CD14-positive monocyte (primary cell): ENCODE measurements at regions not wholly inside any gene's neighbourhood (a gene's known extent, or its start where the extent isn't known, plus 50 kb on each side); places are given as distances from the start of the nearest gene placed in this dataset.

Experiments used
- DNase-seq, 3 donors: peaks; one replicate each; pipeline ENCODE4 v3.0.0-alpha.2; 2011 to 2022
- H2AFZ ChIP-seq: 2 replicates; pipeline ENCODE4 v1.6.0; 2012; ENCODE audit warnings: mild to moderate bottlenecking, low read depth, low read length, inconsistent platforms; ENCODE audit not compliant: insufficient read depth, poor library complexity, severe bottlenecking
- H3K27ac ChIP-seq, 2 donors: 1 replicate in 1 of 2; 2 replicates in 1 of 2; pipeline ENCODE4 v1.5.1; 2012 to 2013; ENCODE audit warnings: low read length in 2 of 2, control low read depth in 1 of 2, inconsistent platforms in 1 of 2, low read depth in 1 of 2, mild to moderate bottlenecking in 1 of 2
- H3K27me3 ChIP-seq, 2 donors: one replicate each; pipeline versions ENCODE4 v1.6.0 to v1.6.1; 2011 to 2013; ENCODE audit warnings: low read length in 2 of 2; ENCODE audit not compliant: control insufficient read depth in 2 of 2, insufficient read depth in 2 of 2
- H3K36me3 ChIP-seq, 2 donors: replicated peaks in 1 of 2; 1 replicate in 1 of 2; 2 replicates in 1 of 2; pipeline versions ENCODE4 v1.5.1 to v1.6.1; 2012 to 2013; ENCODE audit warnings: low read length in 2 of 2, control low read depth in 1 of 2, inconsistent platforms in 1 of 2, mild to moderate bottlenecking in 1 of 2; ENCODE audit not compliant: insufficient read depth in 2 of 2, control insufficient read depth in 1 of 2
- H3K4me1 ChIP-seq, 2 donors: 1 replicate in 1 of 2; 2 replicates in 1 of 2; pipeline versions ENCODE4 v1.5.1 to v1.6.1; 2012 to 2013; ENCODE audit warnings: low read length in 2 of 2, control low read depth in 1 of 2, inconsistent platforms in 1 of 2, mild to moderate bottlenecking in 1 of 2, moderate library complexity in 1 of 2; ENCODE audit not compliant: insufficient read depth in 2 of 2, control insufficient read depth in 1 of 2
- H3K4me2 ChIP-seq: replicated peaks from 2 replicates; pipeline ENCODE3; 2012; ENCODE audit warnings: low read length, moderate library complexity, mild to moderate bottlenecking; ENCODE audit not compliant: poor library complexity, severe bottlenecking; ENCODE audit errors: extremely low read depth
- H3K4me3 ChIP-seq, 3 experiments: fragments of 200-600 bp in 1 of 3; sonication (generic) in 1 of 3; replicated peaks in 1 of 3; 1 replicate in 2 of 3; 2 replicates in 1 of 3; pipeline ENCODE4 v1.5.1; 2011 to 2013; ENCODE audit warnings: low read length in 3 of 3, mild to moderate bottlenecking in 3 of 3, control low read depth in 2 of 3, low read depth in 2 of 3, inconsistent platforms in 1 of 3, moderate library complexity in 1 of 3
- H3K79me2 ChIP-seq: 2 replicates; pipeline ENCODE4 v1.6.0; 2012; ENCODE audit warnings: mild to moderate bottlenecking, control low read depth, inconsistent platforms, low read length, moderate library complexity; ENCODE audit not compliant: insufficient read depth
- H3K9ac ChIP-seq: 2 replicates; pipeline ENCODE4 v1.6.0; 2017; ENCODE audit warnings: low read length, mild to moderate bottlenecking; ENCODE audit not compliant: insufficient read depth, poor library complexity, severe bottlenecking
- H3K9me3 ChIP-seq, 2 donors: replicated peaks in 1 of 2; 1 replicate in 1 of 2; 2 replicates in 1 of 2; pipeline versions ENCODE4 v1.5.1 to v1.6.1; 2012 to 2013; ENCODE audit warnings: low read length in 2 of 2, control low read depth in 1 of 2; ENCODE audit not compliant: control insufficient read depth in 1 of 2, insufficient read depth in 1 of 2
- H4K20me1 ChIP-seq: 2 replicates; pipeline ENCODE4 v1.6.0; 2012; ENCODE audit warnings: mild to moderate bottlenecking, low read length, control low read depth, moderate library complexity; ENCODE audit not compliant: insufficient read depth
- H3K27ac Mint-ChIP-seq, 7 donors: one replicate each; pipeline ENCODE4 v1.8.0; 2020; ENCODE audit warnings: mild to moderate bottlenecking in 7 of 7, mixed read lengths in 7 of 7, moderate library complexity in 6 of 7, inconsistent platforms in 2 of 7
- H3K27me3 Mint-ChIP-seq, 3 donors: one replicate each; pipeline ENCODE4 v1.8.0; 2021 to 2022; ENCODE audit warnings: low read depth in 3 of 3, mild to moderate bottlenecking in 3 of 3, mixed read lengths in 3 of 3, moderate library complexity in 3 of 3, inconsistent platforms in 1 of 3
- H3K36me3 Mint-ChIP-seq, 2 donors: one replicate each; pipeline ENCODE4 v1.8.0; 2020; ENCODE audit warnings: mixed read lengths in 2 of 2, inconsistent platforms in 1 of 2, mild to moderate bottlenecking in 1 of 2
- H3K4me1 Mint-ChIP-seq: one replicate; pipeline ENCODE4 v1.8.0; 2020; ENCODE audit warnings: mild to moderate bottlenecking, mixed read lengths
- H3K4me3 Mint-ChIP-seq, 2 donors: one replicate each; pipeline ENCODE4 v1.8.0; 2020; ENCODE audit warnings: mild to moderate bottlenecking in 2 of 2, mixed read lengths in 2 of 2, moderate library complexity in 1 of 2
- H3K9me3 Mint-ChIP-seq, 7 donors: one replicate each; pipeline ENCODE4 v1.8.0; 2020 to 2022; ENCODE audit warnings: mixed read lengths in 7 of 7, mild to moderate bottlenecking in 6 of 7, moderate library complexity in 6 of 7, inconsistent platforms in 2 of 7
- WGBS: methylation state at CpG from one replicate; pipeline ENCODE4 v1.1.5; 2013; ENCODE audit warnings: missing lambda C conversion rate; ENCODE audit not compliant: insufficient coverage; 5-methylcytosine and 5-hydroxymethylcytosine counted together
- intact Hi-C, 2 donors: fragments of 100-400 bp; cut with micrococcal nuclease; formaldehyde crosslinking; loops; one replicate each; pipeline versions ENCODE4 v1.15.0 to v1.15.1; 2023
- TF ChIP-seq, protein P1 (sequence below): fragments of 200-600 bp; IDR thresholded peaks from one replicate; pipeline ENCODE4 v1.8.0; 2022; ENCODE audit warnings: antibody characterized with exemption, mild to moderate bottlenecking

DNA sequence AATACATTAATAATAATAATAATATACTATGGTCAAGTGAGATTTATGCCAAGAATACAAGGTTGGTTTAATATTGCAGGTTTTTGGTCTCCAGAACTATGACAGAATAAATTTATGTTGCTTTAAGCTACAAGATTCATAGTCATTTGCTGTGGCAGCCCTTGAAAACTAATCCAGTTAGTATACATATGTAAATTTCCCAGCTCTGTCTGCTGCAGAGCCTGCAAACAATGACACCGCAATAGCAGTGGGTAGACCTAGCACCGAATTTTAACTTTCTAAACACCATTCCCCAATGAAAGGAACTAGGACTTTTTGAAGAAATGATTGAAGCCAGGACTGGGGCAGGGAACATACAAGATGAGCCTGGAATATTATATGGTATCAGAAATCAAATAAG is 647.7 kb upstream of the NRSN1 start:
- H2AFZ ChIP-seq = no peak overlapping the region
- intact Hi-C loops = no loop called here
- H3K27me3 Mint-ChIP-seq = peaks cover 0 to 3% (median 0%) of the 10 kb centered on the region in 3 donors

DNA sequence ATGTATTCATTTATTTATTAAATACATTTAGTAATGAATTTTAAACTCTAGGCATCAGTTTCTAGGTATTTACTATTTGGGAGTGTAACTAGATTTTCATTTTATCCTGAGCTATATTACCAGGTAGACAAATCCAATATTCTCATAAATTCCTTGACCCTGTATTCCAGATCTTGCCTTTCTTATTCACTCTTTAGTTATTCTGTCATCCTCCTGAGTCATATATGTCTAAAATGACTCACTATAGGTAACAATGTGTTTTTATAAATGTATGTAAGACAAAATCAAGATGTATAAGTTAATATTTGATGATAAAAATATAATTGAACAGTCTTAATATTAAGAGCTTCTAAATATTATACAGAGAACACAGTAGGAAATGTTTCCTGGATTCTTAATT is 642.1 kb upstream of the NRSN1 start:
- H3K4me1 Mint-ChIP-seq = no peaks in the 10 kb centered on the region
- no peak overlapping the region for H3K27ac Mint-ChIP-seq
- H3K9ac ChIP-seq = no peak overlapping the region
- no peak overlapping the region for H3K4me3 ChIP-seq
- no peak overlapping the region for H3K4me3 Mint-ChIP-seq
- H3K4me1 ChIP-seq = no peaks in the 10 kb centered on the region
- TF ChIP-seq, protein P1, sequence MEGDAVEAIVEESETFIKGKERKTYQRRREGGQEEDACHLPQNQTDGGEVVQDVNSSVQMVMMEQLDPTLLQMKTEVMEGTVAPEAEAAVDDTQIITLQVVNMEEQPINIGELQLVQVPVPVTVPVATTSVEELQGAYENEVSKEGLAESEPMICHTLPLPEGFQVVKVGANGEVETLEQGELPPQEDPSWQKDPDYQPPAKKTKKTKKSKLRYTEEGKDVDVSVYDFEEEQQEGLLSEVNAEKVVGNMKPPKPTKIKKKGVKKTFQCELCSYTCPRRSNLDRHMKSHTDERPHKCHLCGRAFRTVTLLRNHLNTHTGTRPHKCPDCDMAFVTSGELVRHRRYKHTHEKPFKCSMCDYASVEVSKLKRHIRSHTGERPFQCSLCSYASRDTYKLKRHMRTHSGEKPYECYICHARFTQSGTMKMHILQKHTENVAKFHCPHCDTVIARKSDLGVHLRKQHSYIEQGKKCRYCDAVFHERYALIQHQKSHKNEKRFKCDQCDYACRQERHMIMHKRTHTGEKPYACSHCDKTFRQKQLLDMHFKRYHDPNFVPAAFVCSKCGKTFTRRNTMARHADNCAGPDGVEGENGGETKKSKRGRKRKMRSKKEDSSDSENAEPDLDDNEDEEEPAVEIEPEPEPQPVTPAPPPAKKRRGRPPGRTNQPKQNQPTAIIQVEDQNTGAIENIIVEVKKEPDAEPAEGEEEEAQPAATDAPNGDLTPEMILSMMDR = no peak
- H3K9me3 Mint-ChIP-seq = peaks cover 0 to 7% (median 4%) of the 10 kb centered on the region in 7 donors
- H3K4me2 ChIP-seq = no peak overlapping the region
- H3K27me3 Mint-ChIP-seq = peaks cover 0 to 2% (median 0%) of the 10 kb centered on the region in 3 donors
- H3K27ac ChIP-seq = no peak overlapping the region
- no peaks in the 10 kb centered on the region for H3K79me2 ChIP-seq
- no peaks in the 10 kb centered on the region for H3K36me3 ChIP-seq
- H3K27me3 ChIP-seq = no peaks in the 10 kb centered on the region
- no peak overlapping the region for H2AFZ ChIP-seq
- H4K20me1 ChIP-seq = no peaks in the 10 kb centered on the region
- H3K9me3 ChIP-seq = no peaks in the 10 kb centered on the region
- H3K36me3 Mint-ChIP-seq = no peaks in the 10 kb centered on the region
- intact Hi-C loops = no loop called here
- no peak for DNase-seq

More for the DNA sequence above, 647.7 kb upstream of the NRSN1 start:
- no CpG with 5 or more reads among the region's 2 CpGs for WGBS
- no peaks in the 10 kb centered on the region for H3K4me1 Mint-ChIP-seq
- DNase-seq = no peak
- H3K79me2 ChIP-seq = no peaks in the 10 kb centered on the region
- H4K20me1 ChIP-seq = no peaks in the 10 kb centered on the region
- no peaks in the 10 kb centered on the region for H3K27me3 ChIP-seq
- no peak overlapping the region for H3K27ac Mint-ChIP-seq
- no peaks in the 10 kb centered on the region for H3K36me3 ChIP-seq
- no peak overlapping the region for H3K27ac ChIP-seq
- H3K4me3 Mint-ChIP-seq = no peak overlapping the region
- no peaks in the 10 kb centered on the region for H3K36me3 Mint-ChIP-seq
- no peak overlapping the region for H3K9ac ChIP-seq
- no peak overlapping the region for H3K4me2 ChIP-seq
- H3K4me1 ChIP-seq = no peaks in the 10 kb centered on the region
- TF ChIP-seq, protein P1 = no peak
- H3K4me3 ChIP-seq = no peak overlapping the region
- peaks cover 0 to 12% (median 4%) of the 10 kb centered on the region in 7 donors for H3K9me3 Mint-ChIP-seq
- no peaks in the 10 kb centered on the region for H3K9me3 ChIP-seq
